ENCODE measurements at regions not wholly inside any gene's neighbourhood (a gene's known extent, or its start where the extent isn't known, plus 50 kb on each side); places are given as distances from the start of the nearest gene placed in this dataset.

GRCh38 chr18:68604256-68604655, 110.7 kb downstream of the TMX3 start:
- TF ChIP-seq CREB1 (IDR thresholded peaks at IDR 0.05; ENCODE audit: low read depth) (no peak), TCF12 (IDR thresholded peaks at IDR 0.05; ENCODE audit: low read depth) (no peak), MAX (IDR thresholded peaks at IDR 0.05) (no peak), YY1 (IDR thresholded peaks at IDR 0.05; ENCODE audit: low read depth) (no peak), EP300 (IDR thresholded peaks at IDR 0.05; ENCODE audit: borderline replicate concordance) (no peak), REST (IDR thresholded peaks at IDR 0.05; ENCODE audit: low read depth) (no peak)

- no peak for TF ChIP-seq TCF12 (IDR thresholded peaks at IDR 0.05; ENCODE audit: low read depth)
- no peak for TF ChIP-seq NFIC (IDR thresholded peaks at IDR 0.05)
- no peak for TF ChIP-seq CREB1 (IDR thresholded peaks at IDR 0.05; ENCODE audit: low read depth)
- TF ChIP-seq YY1 (IDR thresholded peaks at IDR 0.05; ENCODE audit: low read depth) = no peak
- no peak for TF ChIP-seq REST (IDR thresholded peaks at IDR 0.05; ENCODE audit: low read depth)
- no peak for TF ChIP-seq TAF1 (IDR thresholded peaks at IDR 0.05; ENCODE audit: low read depth)
- TF ChIP-seq RAD21 (IDR thresholded peaks at IDR 0.05; ENCODE audit: low read depth) = no peak
- TF ChIP-seq EP300 (IDR thresholded peaks at IDR 0.05; ENCODE audit: borderline replicate concordance) = no peak
- no peak for TF ChIP-seq ZBTB7A (IDR thresholded peaks at IDR 0.05; ENCODE audit: low read depth)
- no peak for TF ChIP-seq TEAD4 (IDR thresholded peaks at IDR 0.05)
- TF ChIP-seq EGR1 (IDR thresholded peaks at IDR 0.05) = no peak
- TF ChIP-seq USF1 (IDR thresholded peaks at IDR 0.05) = no peak
- no peak for TF ChIP-seq FOXM1 (IDR thresholded peaks at IDR 0.05; ENCODE audit: borderline replicate concordance, low read depth)
- TF ChIP-seq MAX (IDR thresholded peaks at IDR 0.05) = no peak
- no peak for TF ChIP-seq CEBPB (IDR thresholded peaks at IDR 0.05)
These were observed 118.9 kb downstream of the TMX3 start for GRCh38 chr18:68596016-68596415.

GRCh38 chr18:68588169-68588568, 126.7 kb downstream of the TMX3 start:
- TF ChIP-seq MAX (IDR thresholded peaks at IDR 0.05) (no peak), USF1 (IDR thresholded peaks at IDR 0.05) (no peak), YY1 (IDR thresholded peaks at IDR 0.05; ENCODE audit: low read depth) (no peak), REST (IDR thresholded peaks at IDR 0.05; ENCODE audit: low read depth) (no peak), CREB1 (IDR thresholded peaks at IDR 0.05; ENCODE audit: low read depth) (no peak), NFIC (IDR thresholded peaks at IDR 0.05) (no peak), CEBPB (IDR thresholded peaks at IDR 0.05) (no peak), TCF12 (IDR thresholded peaks at IDR 0.05; ENCODE audit: low read depth) (no peak)

GRCh38 chr18:68583685-68584084, 131.2 kb downstream of the TMX3 start:
- TF ChIP-seq CREB1 (IDR thresholded peaks at IDR 0.05; ENCODE audit: low read depth) = no peak
- TF ChIP-seq YY1 (IDR thresholded peaks at IDR 0.05; ENCODE audit: low read depth) = no peak
- no peak for TF ChIP-seq NFIC (IDR thresholded peaks at IDR 0.05)
- no peak for TF ChIP-seq REST (IDR thresholded peaks at IDR 0.05; ENCODE audit: low read depth)
- TF ChIP-seq TCF12 (IDR thresholded peaks at IDR 0.05; ENCODE audit: low read depth) = no peak
- TF ChIP-seq RAD21 (IDR thresholded peaks at IDR 0.05; ENCODE audit: low read depth) = no peak
- TF ChIP-seq TAF1 (IDR thresholded peaks at IDR 0.05; ENCODE audit: low read depth) = no peak
- no peak for TF ChIP-seq USF1 (IDR thresholded peaks at IDR 0.05)
- TF ChIP-seq ZBTB7A (IDR thresholded peaks at IDR 0.05; ENCODE audit: low read depth) = no peak
- no peak for TF ChIP-seq CEBPB (IDR thresholded peaks at IDR 0.05)
- TF ChIP-seq TEAD4 (IDR thresholded peaks at IDR 0.05) = no peak
- no peak for TF ChIP-seq MAX (IDR thresholded peaks at IDR 0.05)
- no peak for TF ChIP-seq EGR1 (IDR thresholded peaks at IDR 0.05)
- no peak for TF ChIP-seq FOXM1 (IDR thresholded peaks at IDR 0.05; ENCODE audit: borderline replicate concordance, low read depth)

Measured in Ishikawa (cell line).